Skeletal muscle tissue (tissue), 3 donors: ENCODE measurements at regions not wholly inside any gene's neighbourhood (a gene's known extent, or its start where the extent isn't known, plus 50 kb on each side); places are given as distances from the start of the nearest gene placed in this dataset.

ENCODE experiments used
- H3K27ac ChIP-seq: one replicate; pipeline ENCODE4 v1.7.0; 2013; ENCODE audit warnings: mild to moderate bottlenecking, low read depth, low read length, inconsistent platforms
- H3K27me3 ChIP-seq, 3 donors: one replicate each; pipeline ENCODE4 v1.7.0; 2013; ENCODE audit warnings: low read length in 3 of 3; ENCODE audit not compliant: control insufficient read depth in 3 of 3, insufficient read depth in 3 of 3
- H3K36me3 ChIP-seq, 3 donors: one replicate each; pipeline ENCODE4 v1.7.0; 2013; ENCODE audit warnings: low read length in 3 of 3; ENCODE audit not compliant: control insufficient read depth in 3 of 3, insufficient read depth in 3 of 3
- H3K4me1 ChIP-seq, 3 donors: one replicate each; pipeline ENCODE4 v1.7.0; 2013; ENCODE audit warnings: low read length in 3 of 3, mild to moderate bottlenecking in 3 of 3; ENCODE audit not compliant: control insufficient read depth in 3 of 3, insufficient read depth in 3 of 3
- H3K4me3 ChIP-seq, 3 donors: one replicate each; pipeline ENCODE4 v1.7.0; 2013; ENCODE audit warnings: low read length in 3 of 3
- H3K9ac ChIP-seq, 3 donors: one replicate each; pipeline ENCODE4 v1.7.0; 2013; ENCODE audit warnings: low read length in 3 of 3, mild to moderate bottlenecking in 3 of 3, moderate library complexity in 2 of 3, low read depth in 1 of 3
- H3K9me3 ChIP-seq, 3 donors: one replicate each; pipeline ENCODE4 v1.7.0; 2013; ENCODE audit warnings: low read length in 3 of 3; ENCODE audit not compliant: control insufficient read depth in 3 of 3
- donor health status: Osteomylitis.

DNA sequence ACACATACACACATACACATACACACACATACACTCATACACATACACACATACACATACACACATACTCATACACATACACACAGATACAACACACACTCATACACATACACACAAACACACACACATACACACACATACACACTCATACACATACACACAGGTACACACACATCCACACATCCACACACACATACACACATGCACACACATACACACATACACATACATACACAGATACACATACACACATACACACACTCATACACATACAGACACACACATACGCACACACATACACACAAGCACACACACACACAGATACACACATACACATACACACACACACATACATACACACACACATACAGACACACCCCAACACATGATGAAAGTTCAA is 729.1 kb upstream of the SOX11 start:
- Histone ChIP-seq H3K4me1 (no peaks in the 10 kb centered on the region), H3K36me3 (no peaks in the 10 kb centered on the region), H3K4me3 (no peak overlapping the region), H3K27ac (no peak overlapping the region), H3K27me3 (no peaks in the 10 kb centered on the region), H3K9ac (no peak overlapping the region), H3K9me3 (no peaks in the 10 kb centered on the region)

DNA sequence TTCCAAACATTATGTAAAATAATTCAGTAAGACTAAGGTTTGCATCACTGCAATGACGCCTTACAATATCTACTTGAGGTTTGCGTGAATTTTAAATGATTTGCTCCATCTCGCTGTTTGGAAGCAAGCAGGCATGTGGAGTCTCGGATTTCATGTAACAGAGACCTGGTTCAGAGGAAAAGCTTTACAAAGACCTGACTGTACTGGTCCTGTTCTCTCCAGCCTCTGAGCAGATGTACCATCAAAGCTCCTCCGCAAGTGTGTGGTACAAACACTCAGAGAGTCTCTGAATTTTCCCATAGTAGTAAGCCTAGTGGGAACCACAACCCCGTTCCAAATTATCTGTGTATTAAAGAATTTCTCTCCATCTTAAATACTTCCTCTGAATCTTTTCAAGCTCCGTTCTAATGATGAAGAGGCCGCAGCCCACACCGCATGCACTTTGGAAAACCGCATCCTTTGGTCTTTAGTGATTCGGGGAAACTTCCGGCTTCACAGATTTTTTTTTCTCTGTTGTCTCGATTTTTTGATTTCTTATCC is 728.1 kb upstream of the SOX11 start:
- Histone ChIP-seq H3K27me3 (no peaks in the 10 kb centered on the region), H3K27ac (no peak overlapping the region), H3K4me3 (no peak overlapping the region), H3K9me3 (no peaks in the 10 kb centered on the region), H3K36me3 (no peaks in the 10 kb centered on the region), H3K9ac (no peak overlapping the region), H3K4me1 (no peaks in the 10 kb centered on the region)

DNA sequence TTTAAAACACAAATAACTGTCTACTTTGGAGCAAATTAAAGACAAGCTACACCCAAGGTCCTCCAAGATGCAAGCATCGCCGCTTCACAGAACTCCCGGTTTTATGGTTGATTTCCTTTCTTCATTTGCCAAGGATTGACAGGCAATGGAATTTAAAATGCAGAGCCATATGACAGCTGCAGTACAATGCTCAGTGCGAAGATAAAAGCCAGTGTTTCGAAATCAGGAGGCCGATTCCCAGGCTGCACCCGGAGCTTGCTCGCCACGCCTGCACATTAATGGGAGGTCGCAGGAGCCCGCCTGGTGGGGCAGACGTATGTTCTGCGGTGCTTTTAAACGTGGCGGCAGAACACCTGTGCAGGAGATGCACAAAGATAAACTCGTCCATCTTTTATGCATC is 727.6 kb upstream of the SOX11 start:
- H3K9ac ChIP-seq, result no peak overlapping the region
- no peaks in the 10 kb centered on the region for H3K36me3 ChIP-seq
- no peaks in the 10 kb centered on the region for H3K4me1 ChIP-seq
- no peak overlapping the region for H3K4me3 ChIP-seq
- no peaks in the 10 kb centered on the region for H3K27me3 ChIP-seq
- no peak overlapping the region for H3K27ac ChIP-seq
- no peaks in the 10 kb centered on the region for H3K9me3 ChIP-seq

DNA sequence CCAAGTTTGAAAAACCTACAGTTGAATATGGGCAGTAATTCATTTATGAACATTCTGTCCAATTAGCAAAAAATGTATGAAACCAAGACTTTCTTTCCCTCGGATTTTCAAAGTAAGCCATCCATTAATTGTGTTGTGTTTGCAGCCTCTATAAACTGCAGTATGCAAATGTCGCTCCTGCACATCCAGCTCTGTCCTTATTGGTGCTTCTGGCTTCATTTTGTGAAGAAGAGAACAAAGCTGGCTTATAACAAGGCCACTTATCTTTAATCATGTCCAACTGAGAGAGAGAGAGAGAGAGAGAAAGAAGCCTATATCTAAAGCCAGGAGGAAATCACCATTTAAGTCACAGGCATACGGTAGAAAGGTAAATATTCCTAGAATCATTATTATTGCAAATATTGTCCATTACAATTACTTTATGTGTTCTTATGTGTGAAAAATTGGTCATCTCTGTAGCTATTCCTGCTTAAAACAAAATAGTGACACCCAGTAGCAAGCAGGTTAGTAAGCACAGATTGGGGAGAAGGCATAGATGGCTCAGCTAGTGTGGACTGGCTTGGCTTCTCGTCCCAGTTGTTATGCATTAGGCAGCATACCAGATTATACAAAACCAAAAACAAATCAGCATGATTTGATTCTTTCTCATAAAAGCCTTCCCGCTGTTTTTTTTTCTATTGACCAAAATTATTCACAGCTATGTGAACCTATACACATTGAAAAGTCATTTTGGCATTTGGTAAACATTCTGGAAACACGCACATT is 726.4 kb upstream of the SOX11 start:
- Histone ChIP-seq H3K9ac (no peak overlapping the region), H3K27ac (no peak overlapping the region), H3K4me1 (no peaks in the 10 kb centered on the region), H3K9me3 (no peaks in the 10 kb centered on the region), H3K27me3 (no peaks in the 10 kb centered on the region), H3K36me3 (no peaks in the 10 kb centered on the region), H3K4me3 (no peak overlapping the region)

DNA sequence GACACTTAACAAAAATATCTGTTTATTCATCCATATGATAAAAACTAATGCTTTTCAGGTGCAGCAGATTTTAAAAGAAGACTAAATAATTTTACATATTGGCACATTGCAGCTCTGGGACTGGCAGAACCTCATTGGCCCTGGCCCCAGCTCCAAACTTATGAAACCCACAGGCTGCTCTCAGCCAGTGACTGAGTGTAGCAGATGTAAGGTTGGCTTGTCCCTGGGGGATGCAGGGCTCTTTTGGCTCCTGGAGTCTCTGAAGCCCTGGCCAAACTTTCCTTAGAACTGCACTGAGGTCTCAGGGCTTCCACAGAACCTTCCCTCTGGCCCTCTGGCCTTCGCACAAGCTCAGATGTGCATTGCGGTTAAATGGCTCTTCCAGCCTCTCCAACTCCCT is 725.0 kb upstream of the SOX11 start:
- Histone ChIP-seq H3K27me3 (no peaks in the 10 kb centered on the region), H3K36me3 (no peaks in the 10 kb centered on the region), H3K9me3 (no peaks in the 10 kb centered on the region), H3K4me3 (no peak overlapping the region), H3K9ac (no peak overlapping the region), H3K4me1 (no peaks in the 10 kb centered on the region), H3K27ac (no peak overlapping the region)

DNA sequence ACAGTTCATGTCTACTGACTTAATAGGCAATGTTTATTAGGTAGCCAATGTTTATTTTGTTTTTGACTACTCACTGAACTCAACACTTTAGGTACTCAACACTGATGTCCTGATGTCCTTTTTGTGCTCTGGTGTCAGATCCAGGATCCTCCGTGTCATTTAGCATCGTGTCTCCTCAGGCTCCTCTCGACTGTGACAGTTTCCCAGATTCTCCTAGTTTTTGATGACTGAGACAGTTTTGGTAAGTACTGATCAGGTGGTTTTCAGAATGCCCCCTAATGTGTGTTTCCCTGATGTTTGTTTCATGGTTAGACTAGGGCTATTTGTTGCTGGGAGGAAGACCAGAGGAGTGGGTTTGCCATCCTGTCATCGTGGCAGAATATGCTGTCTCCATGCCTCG is 719.7 kb upstream of the SOX11 start:
- Histone ChIP-seq H3K27ac (no peak overlapping the region), H3K9ac (no peak overlapping the region), H3K36me3 (no peaks in the 10 kb centered on the region), H3K27me3 (peaks cover 0 to 4% (median 0%) of the 10 kb centered on the region in 3 donors), H3K4me3 (no peak overlapping the region), H3K4me1 (no peaks in the 10 kb centered on the region), H3K9me3 (no peaks in the 10 kb centered on the region)

DNA sequence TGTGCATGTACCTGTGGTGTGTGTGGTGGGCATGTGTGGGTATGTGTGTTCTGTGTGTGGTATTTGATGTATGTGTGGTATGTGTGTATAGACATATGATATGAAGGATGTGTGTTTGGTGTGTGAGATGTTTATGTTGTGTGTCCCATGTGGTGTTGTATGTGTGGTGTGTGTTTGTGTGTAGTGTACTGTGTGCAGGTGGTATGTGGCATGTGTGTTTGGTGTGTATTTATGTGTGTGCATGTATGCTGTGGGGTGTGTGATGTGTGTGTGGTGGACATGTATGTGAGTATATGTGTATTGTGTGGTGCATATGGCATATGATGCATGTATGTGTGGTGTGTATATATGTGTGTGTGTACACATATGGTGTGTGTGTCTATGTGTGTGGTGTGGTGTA is 718.8 kb upstream of the SOX11 start:
- Histone ChIP-seq H3K9me3 (no peaks in the 10 kb centered on the region), H3K4me3 (no peak overlapping the region), H3K27ac (no peak overlapping the region), H3K36me3 (no peaks in the 10 kb centered on the region), H3K9ac (no peak overlapping the region), H3K27me3 (peaks cover 0 to 4% (median 0%) of the 10 kb centered on the region in 3 donors), H3K4me1 (no peaks in the 10 kb centered on the region)

DNA sequence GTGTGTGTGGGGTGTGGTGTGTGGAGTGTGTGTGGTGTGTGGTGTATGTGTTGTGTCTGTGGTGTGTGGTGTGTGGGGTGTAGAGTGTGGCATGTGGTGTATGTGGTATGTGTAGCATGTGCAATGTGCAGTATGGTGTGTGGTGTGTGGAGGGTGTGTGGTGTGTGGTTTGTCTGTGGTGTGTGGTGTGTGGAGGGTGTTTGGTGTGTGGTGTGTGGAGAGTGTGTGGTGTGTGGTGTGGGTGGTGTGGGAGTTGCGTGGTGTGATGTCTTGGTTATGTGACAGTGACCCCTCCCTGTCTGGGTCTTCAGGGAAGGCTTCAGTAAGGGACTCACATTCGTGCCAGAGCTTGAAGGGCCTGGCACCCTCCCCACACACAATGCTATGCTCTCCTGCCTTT is 718.2 kb upstream of the SOX11 start:
- H3K27me3 ChIP-seq, result peaks cover 0 to 4% (median 0%) of the 10 kb centered on the region in 3 donors
- no peak overlapping the region for H3K27ac ChIP-seq
- no peaks in the 10 kb centered on the region for H3K4me1 ChIP-seq
- no peaks in the 10 kb centered on the region for H3K36me3 ChIP-seq
- H3K9me3 ChIP-seq, result no peaks in the 10 kb centered on the region
- H3K9ac ChIP-seq, result no peak overlapping the region
- H3K4me3 ChIP-seq, result no peak overlapping the region

DNA sequence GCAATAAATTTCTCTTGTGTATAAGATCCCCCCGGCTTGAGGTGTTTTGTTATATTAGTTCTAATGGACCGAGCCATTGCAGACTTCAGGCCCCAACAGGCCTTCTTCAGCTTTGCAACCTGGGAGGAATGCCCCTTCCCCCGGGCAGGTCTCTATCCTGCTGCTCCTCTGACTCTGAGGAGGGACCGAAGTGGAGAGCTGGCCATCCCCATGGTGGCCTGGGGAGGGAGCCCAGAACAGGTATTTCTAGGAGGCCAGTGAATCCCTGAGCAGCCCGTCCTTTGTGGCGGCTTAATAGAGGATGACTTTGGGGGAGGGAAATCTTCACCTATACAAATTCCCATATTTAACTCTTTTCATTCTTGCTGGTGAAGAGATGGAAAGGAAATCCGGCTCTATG is 715.8 kb upstream of the SOX11 start:
- H3K9ac ChIP-seq, result no peak overlapping the region
- no peak overlapping the region for H3K27ac ChIP-seq
- H3K4me3 ChIP-seq, result no peak overlapping the region
- H3K36me3 ChIP-seq, result no peaks in the 10 kb centered on the region
- H3K4me1 ChIP-seq, result no peaks in the 10 kb centered on the region
- H3K27me3 ChIP-seq, result peaks cover 0 to 4% (median 0%) of the 10 kb centered on the region in 3 donors
- no peaks in the 10 kb centered on the region for H3K9me3 ChIP-seq

DNA sequence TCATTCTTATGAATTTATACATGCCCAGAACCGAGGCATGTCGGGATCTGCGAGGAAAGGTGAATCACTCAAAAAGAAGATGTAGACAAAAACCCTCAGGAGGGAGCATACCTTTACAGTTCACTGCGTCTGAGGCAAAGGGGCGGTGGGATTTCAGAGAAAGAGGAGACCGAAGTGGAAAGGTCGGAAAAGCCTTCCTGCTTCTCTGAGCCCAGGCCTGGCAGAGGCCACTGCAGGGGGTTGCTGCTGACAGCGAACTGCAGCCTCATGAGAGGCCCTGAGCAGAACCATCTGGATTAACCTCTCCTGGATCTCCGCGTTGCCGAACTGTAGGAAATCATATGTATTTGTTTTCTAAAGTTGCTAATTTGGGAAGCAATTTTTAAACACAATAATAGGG is 713.1 kb upstream of the SOX11 start:
- Histone ChIP-seq H3K4me3 (no peak overlapping the region), H3K36me3 (no peaks in the 10 kb centered on the region), H3K9me3 (no peaks in the 10 kb centered on the region), H3K4me1 (no peaks in the 10 kb centered on the region), H3K27me3 (no peaks in the 10 kb centered on the region), H3K27ac (no peak overlapping the region), H3K9ac (no peak overlapping the region)
